ENCODE measurements at regions not wholly inside any gene's neighbourhood (a gene's known extent, or its start where the extent isn't known, plus 50 kb on each side); places are given as distances from the start of the nearest gene placed in this dataset.

DNA sequence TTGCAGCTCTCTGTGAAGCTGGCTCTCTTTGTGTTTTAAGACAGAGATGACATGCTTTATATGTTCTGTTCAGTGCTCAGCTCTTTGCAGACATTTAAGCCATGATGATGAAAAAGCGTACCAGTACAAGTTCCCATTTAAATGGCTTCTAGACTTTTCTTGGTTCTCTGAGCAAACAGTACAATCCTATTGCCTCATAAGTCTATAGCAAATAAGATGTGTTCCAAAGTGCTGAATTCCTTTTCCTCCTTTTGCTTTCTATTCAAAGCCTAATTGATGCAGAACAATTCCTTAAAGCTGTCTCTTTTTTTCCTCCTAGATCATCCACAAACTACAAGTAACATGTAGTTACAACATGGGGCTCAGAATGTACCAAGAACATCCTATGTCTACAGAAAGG, 168.8 kb upstream of the SPATS2L start:
- DNase-seq (ENCODE audit: low spot score) = no peak

- no peak for DNase-seq (ENCODE audit: low spot score)
Observed at GRCh38 chr2:200138391-200139124, 167.9 kb upstream of the SPATS2L start.

- DNase-seq (ENCODE audit: low spot score) = no peak
Observed at GRCh38 chr2:200144571-200144970, 161.9 kb upstream of the SPATS2L start.

- no peak for DNase-seq (ENCODE audit: low spot score)
Observed at GRCh38 chr2:200146501-200146900, 160.0 kb upstream of the SPATS2L start.

DNA sequence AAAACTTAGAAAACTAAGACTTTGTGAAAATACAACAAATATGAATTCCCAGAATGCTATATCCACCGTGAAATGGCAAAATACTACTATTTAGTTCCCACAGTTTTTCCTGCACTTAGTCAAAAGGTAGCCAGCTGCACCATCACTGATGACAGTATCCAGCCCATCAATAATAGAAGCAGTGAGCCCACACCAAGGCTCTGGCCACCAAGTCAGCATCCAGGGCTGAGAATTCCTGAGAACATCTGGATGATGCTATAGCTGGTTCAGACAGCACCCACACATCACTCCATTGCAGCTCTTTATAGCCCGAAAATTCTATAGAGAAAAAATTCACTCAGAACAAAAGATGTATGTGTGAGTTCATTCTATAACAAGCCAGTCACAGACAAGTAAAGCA, 159.1 kb upstream of the SPATS2L start:
- DNase-seq (ENCODE audit: low spot score) = no peak

DNA sequence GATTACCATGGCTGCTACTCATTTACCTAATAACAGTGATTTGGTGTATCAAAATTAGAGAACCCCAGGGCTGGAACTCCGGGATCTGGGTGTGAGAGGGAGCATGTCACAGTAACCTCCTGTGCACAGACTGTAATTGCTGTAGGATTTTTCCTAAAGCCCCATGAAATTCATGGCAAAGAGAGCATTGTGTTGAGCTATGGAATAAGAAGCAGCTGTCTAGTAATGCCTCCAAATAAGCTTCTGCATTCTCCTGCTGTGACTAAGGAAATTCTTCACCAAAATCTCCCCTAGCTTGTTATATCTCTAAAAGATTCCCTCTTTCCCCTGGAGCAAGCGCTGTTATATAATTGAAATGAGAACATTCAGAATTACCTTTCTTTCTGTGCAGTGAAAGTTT, 158.1 kb upstream of the SPATS2L start:
- no peak for DNase-seq (ENCODE audit: low spot score)

- DNase-seq (ENCODE audit: low spot score) = no peak
Observed at GRCh38 chr2:200150411-200151086, 155.9 kb upstream of the SPATS2L start.

- DNase-seq (ENCODE audit: low spot score) = no peak
Observed at GRCh38 chr2:200155652-200156051, 150.8 kb upstream of the SPATS2L start.

GRCh38 chr2:200156166-200156835, 150.2 kb upstream of the SPATS2L start:
- peak; percentile 82 for DNase-seq (ENCODE audit: low spot score)

DNA sequence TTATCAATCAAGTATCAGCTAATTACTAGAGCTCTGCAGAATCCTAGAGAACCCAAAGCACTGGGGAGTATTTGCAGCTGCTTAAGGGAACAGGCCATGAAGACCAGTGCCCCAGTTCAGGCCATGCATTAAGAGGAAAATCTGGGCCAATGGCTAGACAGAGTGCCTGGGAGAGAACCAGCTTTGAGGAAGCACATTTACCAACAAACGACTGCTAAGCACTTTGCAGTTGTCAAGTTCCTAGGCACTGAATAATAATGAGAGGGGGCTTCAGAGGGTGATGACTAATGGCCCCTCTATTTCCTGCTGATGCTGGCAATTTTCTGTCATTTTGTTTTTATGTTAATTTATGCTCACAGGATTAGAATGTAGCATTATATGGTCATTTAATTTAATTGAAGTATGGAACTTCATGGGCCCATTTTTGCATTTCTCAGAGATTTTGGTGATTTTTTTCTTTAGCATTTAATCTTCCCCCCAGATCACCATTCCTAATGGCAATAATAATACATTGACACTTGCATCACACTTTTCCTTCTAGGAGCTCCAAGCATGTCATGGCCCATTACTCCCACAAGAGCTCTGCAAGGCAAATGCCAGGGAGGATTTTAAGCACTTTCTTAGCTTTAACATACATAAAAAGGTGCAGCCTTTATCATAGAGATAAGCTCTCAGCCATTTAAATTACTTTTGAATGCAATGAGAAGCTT, 147.7 kb upstream of the SPATS2L start:
- no peak for DNase-seq (ENCODE audit: low spot score)

DNA sequence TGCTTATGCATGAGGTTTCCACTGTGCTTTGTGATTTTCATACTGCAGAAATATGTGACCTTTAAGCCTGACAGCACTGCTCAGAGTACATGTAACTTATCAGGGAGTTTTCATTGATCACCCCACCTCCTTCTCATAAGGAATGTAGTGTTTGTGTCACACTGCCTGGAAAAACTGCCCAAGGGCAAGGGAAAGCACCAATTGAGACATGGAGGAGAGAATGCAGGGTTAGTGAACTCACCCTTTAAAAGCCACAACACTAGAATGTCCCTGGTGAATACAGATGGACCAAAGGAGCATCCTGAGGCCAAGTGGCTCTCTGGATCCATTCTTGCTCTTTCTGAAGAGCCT, 147.2 kb upstream of the SPATS2L start:
- peak; percentile 12 for DNase-seq (ENCODE audit: low spot score)

DNA sequence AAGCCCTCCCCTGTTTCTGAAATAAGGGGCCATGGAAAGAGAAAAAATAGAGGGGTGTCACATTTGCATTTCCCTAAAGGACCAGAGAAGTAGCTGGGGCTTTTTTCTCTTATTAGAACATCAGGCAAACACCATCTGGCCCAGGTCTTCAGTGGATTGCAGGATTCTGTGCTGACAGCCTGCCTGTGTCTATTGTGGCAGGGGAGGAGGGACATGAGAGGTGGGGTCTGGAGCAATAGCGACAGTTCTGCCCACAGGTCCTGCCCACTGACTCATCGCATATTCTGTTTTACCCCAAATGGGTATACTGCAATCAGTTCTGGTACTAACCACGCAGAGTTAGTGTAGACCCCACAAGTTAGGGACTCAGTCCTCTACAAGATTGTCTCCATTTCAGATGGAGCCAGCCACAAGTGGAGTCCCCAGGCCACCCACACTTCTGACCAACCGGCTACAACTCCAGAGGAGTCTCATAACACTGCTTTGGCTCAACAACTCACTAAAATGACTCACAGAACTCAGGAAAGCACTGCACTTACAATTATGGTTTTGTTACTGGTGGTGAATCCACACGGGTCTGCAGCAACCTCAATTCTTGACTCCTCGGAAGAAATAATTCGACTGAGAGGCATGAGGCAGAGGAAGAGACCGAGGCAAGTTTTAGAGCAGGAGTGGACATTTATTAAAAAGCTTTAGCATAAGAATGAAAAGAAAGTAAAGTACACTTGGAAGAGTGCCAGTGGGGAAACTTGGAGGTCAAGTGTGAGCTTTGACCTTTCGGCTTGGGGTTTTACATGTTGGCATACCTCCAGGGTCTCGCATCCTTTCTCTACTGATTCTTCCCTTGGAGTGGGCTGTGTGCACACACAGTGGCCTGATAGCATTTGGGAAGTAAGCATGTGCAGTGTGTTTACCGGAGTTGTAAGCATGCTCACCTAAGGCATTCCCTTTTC, 146.4 kb upstream of the SPATS2L start:
- peak; percentile 33 for DNase-seq (ENCODE audit: low spot score)

- DNase-seq (ENCODE audit: low spot score) = no peak
Observed at GRCh38 chr2:200161458-200161857, 145.0 kb upstream of the SPATS2L start.

GRCh38 chr2:200165687-200166086, 140.8 kb upstream of the SPATS2L start:
- no peak for DNase-seq (ENCODE audit: low spot score)

- no peak for DNase-seq (ENCODE audit: low spot score)
Observed at GRCh38 chr2:200168641-200169555, 137.6 kb upstream of the SPATS2L start.

DNA sequence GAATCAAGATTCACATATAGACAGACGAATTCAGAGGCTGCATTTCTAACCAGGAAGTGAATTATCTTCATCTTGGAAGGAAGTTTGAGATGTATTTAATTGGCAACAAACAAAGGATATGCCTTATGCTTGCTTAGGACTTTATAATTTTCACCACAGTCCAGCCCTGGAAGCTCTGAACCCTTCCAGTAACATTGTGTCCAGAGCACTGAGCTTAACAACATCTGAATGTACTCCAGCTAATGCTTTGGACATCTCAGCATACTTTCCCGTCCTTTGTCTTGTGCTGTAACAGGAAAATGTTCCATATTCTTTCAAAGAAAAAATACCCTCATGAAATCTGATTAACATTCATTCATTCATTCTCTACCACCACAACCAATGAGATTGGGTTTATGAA, 136.3 kb upstream of the SPATS2L start:
- DNase-seq (ENCODE audit: low spot score) = no peak

GRCh38 chr2:200171731-200172482, 134.6 kb upstream of the SPATS2L start:
- no peak for DNase-seq (ENCODE audit: low spot score)

DNA sequence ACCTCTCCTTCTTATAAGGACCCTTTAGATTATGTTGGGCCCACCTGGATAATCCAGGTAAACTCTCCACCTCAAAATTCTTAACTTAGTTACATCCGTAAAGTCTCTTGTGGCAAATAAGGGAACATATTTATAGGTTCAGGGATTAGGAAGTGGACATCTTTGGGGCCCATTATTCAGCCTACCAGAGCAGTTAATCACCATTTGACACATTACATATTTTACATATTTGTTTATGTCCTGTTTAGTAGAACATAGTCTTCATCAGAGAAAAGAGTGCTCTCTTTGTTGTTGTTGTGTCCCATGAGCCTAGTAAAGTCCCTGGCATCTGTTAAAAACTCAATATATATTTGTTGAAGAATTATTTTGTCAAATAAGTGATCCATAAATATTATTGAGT, 134.0 kb upstream of the SPATS2L start:
- no peak for DNase-seq (ENCODE audit: low spot score)

- peak; percentile 20 for DNase-seq (ENCODE audit: low spot score)
Observed at GRCh38 chr2:200172944-200173581, 133.4 kb upstream of the SPATS2L start.

Data from AG20443 (cell line).